ENCODE measurements at regions not wholly inside any gene's neighbourhood (a gene's known extent, or its start where the extent isn't known, plus 50 kb on each side); places are given as distances from the start of the nearest gene placed in this dataset.

DNA sequence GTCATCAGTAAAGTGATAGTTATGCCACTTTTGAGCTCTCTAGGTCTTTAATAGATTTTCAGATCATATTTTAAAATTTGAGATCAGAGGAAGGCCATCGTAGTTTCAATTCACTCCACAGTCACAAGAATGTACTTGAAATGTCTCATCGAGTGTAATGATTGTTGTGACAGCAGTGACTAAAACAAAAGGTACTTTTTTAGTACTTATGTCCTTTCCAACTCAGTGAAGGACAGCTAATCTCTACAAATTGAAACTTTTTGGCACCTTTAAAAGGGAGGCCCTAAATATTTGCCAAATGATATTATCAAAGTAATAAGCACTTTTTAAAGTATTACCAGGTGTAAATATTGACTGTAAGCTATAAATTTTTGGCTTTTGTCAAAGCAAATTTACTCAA lies 702.9 kb upstream of the GRM3 start:
- H3K9me3 Mint-ChIP-seq (ENCODE audit: low read depth), result peaks cover 16% of the 10 kb centered on the region
- no peaks in the 10 kb centered on the region for H3K4me1 Mint-ChIP-seq (ENCODE audit: low read depth)
- H3K4me3 Mint-ChIP-seq (ENCODE audit: unreplicated experiment), result no peak overlapping the region
- peaks cover 7% of the 10 kb centered on the region for H3K27me3 Mint-ChIP-seq (ENCODE audit: low read depth)
- H3K27ac Mint-ChIP-seq (ENCODE audit: unreplicated experiment), result no peak overlapping the region
- TF ChIP-seq, protein P1, sequence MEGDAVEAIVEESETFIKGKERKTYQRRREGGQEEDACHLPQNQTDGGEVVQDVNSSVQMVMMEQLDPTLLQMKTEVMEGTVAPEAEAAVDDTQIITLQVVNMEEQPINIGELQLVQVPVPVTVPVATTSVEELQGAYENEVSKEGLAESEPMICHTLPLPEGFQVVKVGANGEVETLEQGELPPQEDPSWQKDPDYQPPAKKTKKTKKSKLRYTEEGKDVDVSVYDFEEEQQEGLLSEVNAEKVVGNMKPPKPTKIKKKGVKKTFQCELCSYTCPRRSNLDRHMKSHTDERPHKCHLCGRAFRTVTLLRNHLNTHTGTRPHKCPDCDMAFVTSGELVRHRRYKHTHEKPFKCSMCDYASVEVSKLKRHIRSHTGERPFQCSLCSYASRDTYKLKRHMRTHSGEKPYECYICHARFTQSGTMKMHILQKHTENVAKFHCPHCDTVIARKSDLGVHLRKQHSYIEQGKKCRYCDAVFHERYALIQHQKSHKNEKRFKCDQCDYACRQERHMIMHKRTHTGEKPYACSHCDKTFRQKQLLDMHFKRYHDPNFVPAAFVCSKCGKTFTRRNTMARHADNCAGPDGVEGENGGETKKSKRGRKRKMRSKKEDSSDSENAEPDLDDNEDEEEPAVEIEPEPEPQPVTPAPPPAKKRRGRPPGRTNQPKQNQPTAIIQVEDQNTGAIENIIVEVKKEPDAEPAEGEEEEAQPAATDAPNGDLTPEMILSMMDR (IDR thresholded peaks at IDR 0.05), result no peak
- DNase-seq (ENCODE audit: low spot score), result no peak
- H3K36me3 Mint-ChIP-seq (ENCODE audit: low read depth), result no peaks in the 10 kb centered on the region

DNA sequence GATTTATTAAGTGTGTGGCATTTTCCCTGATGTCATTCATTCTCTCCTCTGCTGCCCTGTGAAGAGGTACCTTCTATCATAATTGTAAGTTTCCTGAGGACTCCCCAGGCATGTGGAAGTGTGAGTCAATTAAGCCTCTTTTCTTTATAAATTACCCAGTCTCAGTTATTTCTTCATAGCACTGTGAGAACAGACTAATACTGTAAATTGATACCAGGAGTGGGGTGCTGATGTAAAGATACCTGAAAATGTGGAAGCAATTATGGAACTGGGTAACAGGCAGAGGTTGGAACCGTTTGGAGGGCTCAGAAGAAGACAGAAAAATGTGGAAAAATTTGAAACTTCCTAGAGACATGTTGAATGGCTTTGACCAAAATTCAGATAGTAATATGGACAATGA lies 711.8 kb upstream of the GRM3 start:
- peaks cover 20% of the 10 kb centered on the region for H3K9me3 Mint-ChIP-seq (ENCODE audit: low read depth)
- no peaks in the 10 kb centered on the region for H3K27me3 Mint-ChIP-seq (ENCODE audit: low read depth)
- TF ChIP-seq, protein P1 (IDR thresholded peaks at IDR 0.05), result no peak
- no peaks in the 10 kb centered on the region for H3K4me1 Mint-ChIP-seq (ENCODE audit: low read depth)
- DNase-seq (ENCODE audit: low spot score), result no peak
- no peak overlapping the region for H3K27ac Mint-ChIP-seq (ENCODE audit: unreplicated experiment)
- no peak overlapping the region for H3K4me3 Mint-ChIP-seq (ENCODE audit: unreplicated experiment)
- H3K36me3 Mint-ChIP-seq (ENCODE audit: low read depth), result no peaks in the 10 kb centered on the region

GRCh38 chr7:85928500-85928899 lies 715.2 kb upstream of the GRM3 start:
- Mint-ChIP-seq H3K9me3 (ENCODE audit: low read depth) (peaks cover 8% of the 10 kb centered on the region), H3K36me3 (ENCODE audit: low read depth) (no peaks in the 10 kb centered on the region), H3K4me1 (ENCODE audit: low read depth) (no peaks in the 10 kb centered on the region), H3K27me3 (ENCODE audit: low read depth) (peaks cover 5% of the 10 kb centered on the region), H3K4me3 (ENCODE audit: unreplicated experiment) (no peak overlapping the region), H3K27ac (ENCODE audit: unreplicated experiment) (no peak overlapping the region)
- TF ChIP-seq, protein P1 (IDR thresholded peaks at IDR 0.05), result no peak
- DNase-seq (ENCODE audit: low spot score), result no peak

- DNase-seq (ENCODE audit: low spot score), result no peak
- TF ChIP-seq, protein P1 (IDR thresholded peaks at IDR 0.05), result no peak
- Mint-ChIP-seq H3K4me1 (ENCODE audit: low read depth) (no peaks in the 10 kb centered on the region), H3K27ac (ENCODE audit: unreplicated experiment) (no peak overlapping the region), H3K36me3 (ENCODE audit: low read depth) (no peaks in the 10 kb centered on the region), H3K9me3 (ENCODE audit: low read depth) (peaks cover 6% of the 10 kb centered on the region), H3K27me3 (ENCODE audit: low read depth) (peaks cover 5% of the 10 kb centered on the region), H3K4me3 (ENCODE audit: unreplicated experiment) (no peak overlapping the region)
Observed at GRCh38 chr7:85927226-85927625, 716.5 kb upstream of the GRM3 start.

- TF ChIP-seq, protein P1 (IDR thresholded peaks at IDR 0.05), result no peak
- Mint-ChIP-seq H3K4me1 (ENCODE audit: low read depth) (no peaks in the 10 kb centered on the region), H3K27ac (ENCODE audit: unreplicated experiment) (no peak overlapping the region), H3K4me3 (ENCODE audit: unreplicated experiment) (no peak overlapping the region), H3K9me3 (ENCODE audit: low read depth) (no peaks in the 10 kb centered on the region), H3K27me3 (ENCODE audit: low read depth) (peaks cover 9% of the 10 kb centered on the region), H3K36me3 (ENCODE audit: low read depth) (no peaks in the 10 kb centered on the region)
- DNase-seq (ENCODE audit: low spot score), result no peak
Observed at GRCh38 chr7:85924062-85924461, 719.6 kb upstream of the GRM3 start.
